Transverse colon (tissue), 3 donors: ENCODE measurements at regions not wholly inside any gene's neighbourhood (a gene's known extent, or its start where the extent isn't known, plus 50 kb on each side); places are given as distances from the start of the nearest gene placed in this dataset.

Experiments
- POLR2A ChIP-seq: fragments of 450-650 bp; IDR thresholded peaks from one replicate; pipeline ENCODE4 v1.6.1; 2016; ENCODE audit warnings: antibody characterized with exemption, mild to moderate bottlenecking, moderate library complexity
- TF ChIP-seq, protein P1 (sequence below), 5 experiments: fragments of 200-600 bp in 3 of 5; fragments of 450-650 bp in 2 of 5; sonication (generic) in 3 of 5; IDR thresholded peaks; 1 replicate in 2 of 5; 2 replicates in 3 of 5; pipeline ENCODE4 v1.5.1; 2016 to 2017; ENCODE audit warnings: antibody characterized with exemption in 5 of 5, inconsistent platforms in 3 of 5, mild to moderate bottlenecking in 2 of 5, moderate library complexity in 1 of 5

GRCh38 chr13:97135883-97136282, 86.2 kb upstream of the MBNL2 start:
- TF ChIP-seq, protein P1, sequence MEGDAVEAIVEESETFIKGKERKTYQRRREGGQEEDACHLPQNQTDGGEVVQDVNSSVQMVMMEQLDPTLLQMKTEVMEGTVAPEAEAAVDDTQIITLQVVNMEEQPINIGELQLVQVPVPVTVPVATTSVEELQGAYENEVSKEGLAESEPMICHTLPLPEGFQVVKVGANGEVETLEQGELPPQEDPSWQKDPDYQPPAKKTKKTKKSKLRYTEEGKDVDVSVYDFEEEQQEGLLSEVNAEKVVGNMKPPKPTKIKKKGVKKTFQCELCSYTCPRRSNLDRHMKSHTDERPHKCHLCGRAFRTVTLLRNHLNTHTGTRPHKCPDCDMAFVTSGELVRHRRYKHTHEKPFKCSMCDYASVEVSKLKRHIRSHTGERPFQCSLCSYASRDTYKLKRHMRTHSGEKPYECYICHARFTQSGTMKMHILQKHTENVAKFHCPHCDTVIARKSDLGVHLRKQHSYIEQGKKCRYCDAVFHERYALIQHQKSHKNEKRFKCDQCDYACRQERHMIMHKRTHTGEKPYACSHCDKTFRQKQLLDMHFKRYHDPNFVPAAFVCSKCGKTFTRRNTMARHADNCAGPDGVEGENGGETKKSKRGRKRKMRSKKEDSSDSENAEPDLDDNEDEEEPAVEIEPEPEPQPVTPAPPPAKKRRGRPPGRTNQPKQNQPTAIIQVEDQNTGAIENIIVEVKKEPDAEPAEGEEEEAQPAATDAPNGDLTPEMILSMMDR (IDR thresholded peaks at IDR 0.05), result no peak
- TF ChIP-seq POLR2A, result no peak
